T47D (cell line): ENCODE measurements at regions not wholly inside any gene's neighbourhood (a gene's known extent, or its start where the extent isn't known, plus 50 kb on each side); places are given as distances from the start of the nearest gene placed in this dataset.

Experiments used
- DNase-seq, 2 experiments: peaks; one replicate each; pipeline versions ENCODE4 v3.0.0 to v3.0.0-alpha.2; 2011 to 2012; ENCODE audit warnings: low read depth in 1 of 2, low spot score in 1 of 2
- JUND ChIP-seq: IDR thresholded peaks from 2 replicates; pipeline ENCODE4 v1.6.1; 2012; ENCODE audit warnings: low read depth
- in situ Hi-C: cut with HindIII; loops from 2 replicates; pipeline ENCODE4 v1.10.0; 2016; ENCODE audit warnings: low sequenced_read_pairs, low pct_unique_long_range_greater_than_20kb

GRCh38 chr11:33420959-33421566 is 163.9 kb downstream of the HIPK3 start:
- in situ Hi-C loops: no loop called here
- no peak for TF ChIP-seq JUND
- no peak for DNase-seq

- in situ Hi-C loops: no loop called here
- DNase-seq: no peak
- TF ChIP-seq JUND: no peak
Observed at GRCh38 chr11:33419924-33420323, 162.7 kb downstream of the HIPK3 start.

- no peak for TF ChIP-seq JUND
Observed at GRCh38 chr11:33417121-33417520, 159.9 kb downstream of the HIPK3 start.

GRCh38 chr11:33413301-33413700 is 156.1 kb downstream of the HIPK3 start:
- DNase-seq: no peak
- in situ Hi-C loops: no loop called here
- no peak for TF ChIP-seq JUND

More at GRCh38 chr11:33417121-33417520, 159.9 kb downstream of the HIPK3 start:
- no peak for DNase-seq
- in situ Hi-C loops: no loop called here

- no peak for TF ChIP-seq JUND
- no peak for DNase-seq
- in situ Hi-C loops: no loop called here
Observed at GRCh38 chr11:33412241-33412640, 155.1 kb downstream of the HIPK3 start.

GRCh38 chr11:33411751-33412150 is 154.6 kb downstream of the HIPK3 start:
- in situ Hi-C loops: no loop called here
- no peak for DNase-seq
- TF ChIP-seq JUND: no peak

GRCh38 chr11:33410086-33410765 is 153.0 kb downstream of the HIPK3 start:
- in situ Hi-C loops: no loop called here
- TF ChIP-seq JUND: no peak
- no peak for DNase-seq
